Activated CD4-positive, alpha-beta T cell treated with anti-CD3 and anti-CD28 coated beads, Interleukin-2, amount 50 U/mL, for 16 hours (primary cell): ENCODE measurements at regions not wholly inside any gene's neighbourhood (a gene's known extent, or its start where the extent isn't known, plus 50 kb on each side); places are given as distances from the start of the nearest gene placed in this dataset.
"Not testable (repeated sequence)": the region's sequence is repeated elsewhere in the genome, so short reads cannot be mapped to it uniquely, and the experiment has no call there.

Source experiments
- DNase-seq: peaks from one replicate; pipeline ENCODE4 v3.0.0-alpha.2; 2020

DNA sequence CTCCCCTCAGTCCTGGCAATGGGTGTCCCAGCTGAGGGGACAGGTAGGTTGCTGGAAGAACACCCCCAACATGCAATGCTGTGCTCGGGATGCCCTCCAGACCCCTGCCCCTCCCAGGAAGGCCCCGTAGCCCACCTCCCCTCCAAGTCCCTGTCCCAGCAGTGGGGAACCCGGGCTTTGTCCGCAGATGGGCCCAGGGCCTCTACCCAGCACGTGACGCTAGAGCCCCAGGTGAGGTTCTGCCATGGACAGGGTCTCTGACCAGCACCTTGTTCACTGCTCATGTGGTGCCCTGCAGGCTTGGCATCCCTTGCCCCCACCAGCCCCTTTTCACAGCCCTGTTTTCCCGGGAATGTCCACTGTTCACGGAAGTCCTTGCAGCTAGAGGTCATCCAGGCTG lies 220.0 kb upstream of the SGCG start:
- DNase-seq: no peak

GRCh38 chr13:22961342-22961741 lies 219.4 kb upstream of the SGCG start:
- not testable (repeated sequence) for DNase-seq

- no peak for DNase-seq
Observed at GRCh38 chr13:22961835-22962537, 218.8 kb upstream of the SGCG start.

DNA sequence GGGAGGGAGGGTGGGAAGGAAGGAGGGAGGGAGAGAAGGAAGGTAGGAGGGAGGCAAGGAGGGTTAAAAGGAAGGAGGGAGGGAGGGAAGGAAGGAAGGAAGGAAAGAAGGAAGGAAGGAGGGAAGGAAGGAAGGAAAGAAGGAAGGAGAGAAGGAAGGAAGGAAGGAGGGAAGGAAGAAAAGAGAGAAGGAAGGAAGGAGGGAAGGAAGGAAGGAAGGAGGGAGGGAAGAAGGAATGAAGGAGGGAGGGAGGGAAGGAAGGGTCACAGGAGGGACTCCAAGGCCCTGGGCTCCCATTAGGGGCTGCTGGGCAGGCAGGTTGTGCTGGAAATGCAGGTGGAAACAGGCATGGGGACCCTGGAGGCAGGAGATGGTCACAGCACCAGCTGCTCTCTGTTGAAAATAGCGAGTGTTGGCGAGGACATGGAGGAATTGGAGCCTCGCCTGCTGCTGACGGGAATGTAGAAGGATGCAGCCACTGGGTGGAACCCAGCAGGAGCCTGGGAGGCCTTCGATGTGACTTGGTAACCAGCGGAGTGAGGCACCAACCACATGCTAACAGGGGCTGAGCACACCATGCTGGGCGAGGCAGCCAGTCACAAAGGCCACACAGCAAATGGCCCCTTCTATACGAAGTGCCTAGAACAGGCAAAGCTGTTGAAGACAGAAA lies 217.3 kb upstream of the SGCG start:
- DNase-seq: not testable (repeated sequence)

DNA sequence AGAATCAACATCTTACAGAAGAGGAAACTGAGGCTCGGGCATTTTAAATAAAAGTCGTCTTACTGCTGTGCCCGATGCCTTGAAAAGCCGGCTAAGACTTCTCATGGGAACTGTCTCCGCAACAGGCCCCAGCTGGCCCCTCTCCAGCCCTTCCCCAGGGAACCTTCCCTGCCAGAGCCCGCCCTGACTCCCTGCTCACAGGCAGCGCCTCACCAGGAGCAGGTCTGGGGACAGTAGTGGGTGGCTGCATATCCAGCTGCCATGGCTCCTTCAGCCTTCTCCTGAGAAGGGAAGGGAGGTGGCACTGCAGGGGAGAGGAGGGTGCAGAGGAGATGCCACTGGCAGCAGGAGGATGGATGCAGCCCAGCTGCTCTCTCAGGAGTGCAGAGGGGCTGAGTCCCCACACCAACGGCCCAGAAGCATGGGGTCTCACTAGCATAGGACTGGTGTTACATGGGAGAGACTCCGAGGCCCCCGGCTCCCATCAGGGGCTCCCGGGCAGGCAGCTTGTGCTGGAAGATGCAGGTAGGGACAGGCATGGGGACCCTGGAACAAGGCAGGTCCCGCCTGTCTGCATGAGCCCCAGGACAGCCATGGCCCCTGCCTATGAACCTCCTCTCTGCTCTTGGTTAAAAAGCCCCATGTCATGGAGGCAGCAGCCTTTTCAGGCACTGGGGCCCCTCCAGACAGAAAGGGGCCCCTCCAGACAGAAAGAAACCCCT lies 216.4 kb upstream of the SGCG start:
- no peak for DNase-seq

GRCh38 chr13:22965011-22965857 lies 215.5 kb upstream of the SGCG start:
- DNase-seq: not testable (repeated sequence)

DNA sequence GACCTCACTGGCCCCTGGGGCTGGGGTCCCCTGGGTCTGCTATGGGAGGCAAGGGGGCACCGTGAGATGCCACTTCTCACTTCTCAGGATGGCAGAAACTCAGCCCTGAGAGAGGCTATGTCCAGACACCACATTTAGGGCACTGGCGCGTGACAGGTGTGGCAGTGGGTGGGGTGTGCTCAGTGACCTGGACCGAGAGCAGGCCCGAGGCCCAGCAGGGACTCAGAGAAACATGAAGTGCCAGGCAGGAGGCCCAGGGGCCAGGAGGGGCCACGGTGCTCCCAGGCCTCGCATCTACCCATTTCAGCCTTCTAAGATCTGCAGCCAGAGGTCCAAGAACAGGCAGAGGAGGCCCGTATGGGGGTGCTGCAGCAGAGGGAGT lies 214.9 kb upstream of the SGCG start:
- not testable (repeated sequence) for DNase-seq

DNA sequence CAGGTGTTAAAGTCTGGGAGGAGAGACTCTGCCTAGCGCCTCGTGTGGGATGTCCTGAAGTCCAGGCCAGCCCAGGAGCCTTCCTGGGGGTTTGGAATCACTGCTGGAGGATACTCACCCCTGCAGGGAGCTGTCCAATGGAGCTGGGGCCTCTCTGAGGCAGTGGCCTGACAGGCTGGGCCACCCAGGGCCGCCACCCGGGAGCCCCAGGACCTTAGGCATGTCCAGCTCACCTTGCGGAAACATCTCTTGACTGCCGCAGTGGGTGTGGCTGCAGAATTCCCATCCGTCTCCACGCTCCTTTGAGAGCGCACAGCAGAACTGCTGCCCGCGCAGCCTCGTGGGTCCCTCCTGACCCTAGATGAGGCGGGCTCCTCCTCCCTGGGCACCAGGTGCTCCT lies 214.0 kb upstream of the SGCG start:
- DNase-seq: not testable (repeated sequence)

- no peak for DNase-seq
Observed at GRCh38 chr13:22967669-22968068, 213.1 kb upstream of the SGCG start.

DNA sequence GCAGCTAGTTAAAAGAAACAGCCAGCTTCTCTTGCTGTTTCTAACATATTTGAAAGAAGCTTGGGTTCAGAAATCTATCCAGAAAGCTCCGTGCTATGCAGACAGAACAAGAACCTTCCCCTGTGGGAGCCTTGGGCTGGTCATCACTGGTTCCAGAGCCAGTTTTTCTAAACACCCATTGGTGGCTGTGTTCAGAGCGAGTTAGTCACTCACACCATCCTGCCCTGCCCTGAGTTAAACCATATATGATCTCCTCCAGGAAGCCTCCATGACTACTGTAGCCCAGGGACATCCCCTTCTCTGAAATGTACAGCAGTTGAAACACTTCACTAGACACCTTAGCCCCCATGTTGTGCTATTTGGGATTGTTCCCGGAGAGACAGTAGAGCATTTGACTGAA lies 200.8 kb upstream of the SGCG start:
- DNase-seq: no peak

DNA sequence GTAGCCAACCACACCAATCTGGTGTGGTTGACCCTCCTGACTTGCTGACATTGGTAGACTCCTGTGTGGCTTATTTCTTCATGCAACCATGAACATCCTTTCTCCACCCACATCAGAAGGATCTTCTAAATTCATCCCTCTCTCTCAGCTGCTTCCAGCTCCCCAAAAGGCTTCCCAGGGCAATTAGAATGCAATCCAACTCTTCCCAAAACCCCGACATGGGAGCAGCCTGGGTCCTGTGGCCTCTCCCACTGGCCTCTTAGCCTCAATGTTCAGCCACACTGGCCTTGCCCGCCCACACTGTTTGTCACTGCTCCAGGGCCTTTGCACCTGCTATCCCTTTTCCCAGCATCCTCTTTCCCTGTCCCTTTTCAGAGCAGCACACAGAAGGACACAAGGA lies 199.8 kb upstream of the SGCG start:
- no peak for DNase-seq

- no peak for DNase-seq
Observed at GRCh38 chr13:22993148-22993547, 187.6 kb upstream of the SGCG start.

GRCh38 chr13:23003446-23003845 lies 177.3 kb upstream of the SGCG start:
- DNase-seq: no peak

- DNase-seq: no peak
Observed at GRCh38 chr13:23007426-23007825, 173.4 kb upstream of the SGCG start.

- no peak for DNase-seq
Observed at GRCh38 chr13:23018143-23018542, 162.6 kb upstream of the SGCG start.

GRCh38 chr13:23020246-23020843 lies 160.4 kb upstream of the SGCG start:
- peak; percentile 44 for DNase-seq

DNA sequence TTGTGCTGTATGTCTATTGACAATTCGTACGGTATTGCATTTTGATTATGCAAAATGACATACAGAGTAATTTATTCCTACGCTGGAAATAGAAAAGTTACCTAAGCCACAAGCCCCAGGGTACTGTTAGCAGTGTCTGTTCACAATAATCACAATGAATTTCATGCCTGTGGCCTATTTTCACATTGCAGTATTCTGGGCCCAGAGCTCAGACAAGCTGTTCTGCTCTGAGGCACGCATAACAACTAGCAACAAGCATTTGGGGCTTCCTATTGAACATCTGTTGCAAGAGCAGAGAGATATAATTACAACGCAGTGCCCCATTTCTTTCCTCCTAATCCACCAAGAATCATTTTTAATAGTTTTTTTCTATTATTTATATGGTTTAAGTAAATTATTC lies 158.9 kb upstream of the SGCG start:
- DNase-seq: no peak

GRCh38 chr13:23022704-23023103 lies 158.1 kb upstream of the SGCG start:
- DNase-seq: no peak

GRCh38 chr13:23025864-23026608 lies 154.7 kb upstream of the SGCG start:
- DNase-seq: no peak

DNA sequence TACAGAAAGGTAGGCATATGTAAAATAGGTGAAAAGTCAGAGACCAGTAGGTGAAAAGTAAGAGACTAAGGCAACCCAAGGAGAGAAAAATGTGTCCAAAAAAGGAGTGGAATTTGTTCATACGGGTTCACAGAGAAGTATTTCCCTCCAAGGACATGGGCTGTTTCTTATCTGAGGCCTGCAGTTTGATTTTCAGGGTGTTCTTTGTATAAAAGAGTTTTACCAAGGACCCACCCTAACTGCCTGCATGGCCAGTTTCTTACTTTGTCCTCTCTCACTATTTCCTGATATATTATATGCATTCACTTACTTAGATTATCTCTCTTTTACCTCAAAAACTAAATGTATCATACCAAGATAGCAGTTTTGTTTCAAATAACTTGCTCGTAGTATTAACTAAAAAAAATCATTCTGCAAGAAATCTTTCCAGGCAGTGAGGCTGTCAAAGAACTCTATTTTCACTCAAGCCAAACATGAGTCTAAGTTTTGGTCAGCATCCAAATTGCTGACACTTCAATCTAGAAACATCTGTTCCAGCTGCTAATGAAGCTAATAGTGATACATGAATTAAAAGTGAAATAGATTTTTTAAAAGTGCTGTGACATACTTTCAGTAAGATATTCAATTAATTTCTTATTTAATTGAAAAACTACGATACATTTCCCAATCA lies 141.4 kb upstream of the SGCG start:
- no peak for DNase-seq

DNA sequence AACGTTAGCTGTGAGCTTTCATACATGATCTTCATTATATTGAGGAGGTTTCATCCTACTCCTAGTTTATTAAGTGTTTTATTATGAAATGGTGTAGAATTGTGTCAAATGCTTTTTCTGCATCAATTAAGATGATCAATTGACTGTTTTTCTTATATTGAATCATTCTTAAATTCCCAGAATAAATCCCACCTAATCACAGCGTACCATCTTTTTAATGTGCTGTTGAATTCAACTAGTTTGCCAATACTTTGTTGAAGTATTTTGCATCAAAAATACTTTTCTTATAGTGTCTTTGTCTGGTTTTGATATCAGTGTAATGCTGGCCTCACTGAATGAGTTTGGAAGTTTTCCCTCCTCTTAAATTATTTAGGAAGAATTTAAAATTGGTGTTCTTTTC lies 138.6 kb upstream of the SGCG start:
- no peak for DNase-seq
